Vagina (tissue), 2 donors: ENCODE measurements at regions not wholly inside any gene's neighbourhood (a gene's known extent, or its start where the extent isn't known, plus 50 kb on each side); places are given as distances from the start of the nearest gene placed in this dataset.

ENCODE experiments used
- DNase-seq, 2 donors: peaks; one replicate each; pipeline ENCODE4 v3.0.0-alpha.2; 2017; ENCODE audit errors: extremely low spot score in 2 of 2
- H3K27ac ChIP-seq: fragments of 200-600 bp; sonication (generic); one replicate; pipeline ENCODE4 v1.5.1; 2019
- H3K27me3 ChIP-seq: fragments of 200-600 bp; sonication (generic); one replicate; pipeline ENCODE4 v1.5.1; 2019
- H3K36me3 ChIP-seq, 2 donors: fragments of 200-600 bp; sonication (generic); one replicate each; pipeline ENCODE4 v1.5.1; 2017 to 2019
- H3K4me1 ChIP-seq: fragments of 200-600 bp; sonication (generic); one replicate; pipeline ENCODE4 v1.5.1; 2019
- H3K4me3 ChIP-seq, 2 donors: fragments of 200-600 bp; sonication (generic); 1 replicate in 1 of 2; 2 replicates in 1 of 2; pipeline ENCODE4 v1.5.1; 2016 to 2019
- H3K9me3 ChIP-seq: fragments of 200-600 bp; sonication (generic); one replicate; pipeline ENCODE4 v1.5.1; 2019
- POLR2A ChIP-seq, 2 donors: fragments of 450-650 bp; IDR thresholded peaks; one replicate each; pipeline ENCODE4 v1.6.1; 2017; ENCODE audit warnings: antibody characterized with exemption in 2 of 2, mild to moderate bottlenecking in 2 of 2, moderate library complexity in 2 of 2
- POLR2AphosphoS5 ChIP-seq, 2 donors: sonication (generic); formaldehyde crosslinking; IDR thresholded peaks; one replicate each; pipeline ENCODE4 v1.9.0; 2017; ENCODE audit warnings: antibody characterized with exemption in 2 of 2, mild to moderate bottlenecking in 2 of 2, low read depth in 1 of 2; ENCODE audit not compliant: insufficient read depth in 1 of 2
- intact Hi-C: fragments of 100-400 bp; cut with DNase I; formaldehyde crosslinking; loops from one replicate; pipeline ENCODE4 v1.15.1; 2023
- TF ChIP-seq, protein P1 (sequence below), 3 experiments: fragments of 450-650 bp in 2 of 3; fragments of 200-600 bp in 1 of 3; sonication (generic) in 1 of 3; IDR thresholded peaks; one replicate each; pipeline ENCODE4 v1.5.1; 2017 to 2019; ENCODE audit warnings: antibody characterized with exemption in 3 of 3, mild to moderate bottlenecking in 2 of 3, moderate library complexity in 2 of 3

GRCh38 chr13:63075126-63075525 lies 1659.5 kb upstream of the PCDH20 start:
- Histone ChIP-seq H3K36me3 (no peaks in the 10 kb centered on the region), H3K27me3 (no peaks in the 10 kb centered on the region), H3K9me3 (no peaks in the 10 kb centered on the region), H3K4me1 (no peaks in the 10 kb centered on the region), H3K4me3 (no peak overlapping the region), H3K27ac (no peak overlapping the region)
- no peak for DNase-seq
- intact Hi-C loops, result no loop called here
- TF ChIP-seq, protein P1, sequence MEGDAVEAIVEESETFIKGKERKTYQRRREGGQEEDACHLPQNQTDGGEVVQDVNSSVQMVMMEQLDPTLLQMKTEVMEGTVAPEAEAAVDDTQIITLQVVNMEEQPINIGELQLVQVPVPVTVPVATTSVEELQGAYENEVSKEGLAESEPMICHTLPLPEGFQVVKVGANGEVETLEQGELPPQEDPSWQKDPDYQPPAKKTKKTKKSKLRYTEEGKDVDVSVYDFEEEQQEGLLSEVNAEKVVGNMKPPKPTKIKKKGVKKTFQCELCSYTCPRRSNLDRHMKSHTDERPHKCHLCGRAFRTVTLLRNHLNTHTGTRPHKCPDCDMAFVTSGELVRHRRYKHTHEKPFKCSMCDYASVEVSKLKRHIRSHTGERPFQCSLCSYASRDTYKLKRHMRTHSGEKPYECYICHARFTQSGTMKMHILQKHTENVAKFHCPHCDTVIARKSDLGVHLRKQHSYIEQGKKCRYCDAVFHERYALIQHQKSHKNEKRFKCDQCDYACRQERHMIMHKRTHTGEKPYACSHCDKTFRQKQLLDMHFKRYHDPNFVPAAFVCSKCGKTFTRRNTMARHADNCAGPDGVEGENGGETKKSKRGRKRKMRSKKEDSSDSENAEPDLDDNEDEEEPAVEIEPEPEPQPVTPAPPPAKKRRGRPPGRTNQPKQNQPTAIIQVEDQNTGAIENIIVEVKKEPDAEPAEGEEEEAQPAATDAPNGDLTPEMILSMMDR (IDR thresholded peaks at IDR 0.05), result no peak
- TF ChIP-seq POLR2A (IDR thresholded peaks at IDR 0.05) (no peak), POLR2AphosphoS5 (IDR thresholded peaks at IDR 0.05; ENCODE audit: insufficient read depth in 1 of 2, low read depth in 1 of 2) (no peak)

- no peak for DNase-seq
- no peaks in the 10 kb centered on the region for H3K9me3 ChIP-seq
- H3K36me3 ChIP-seq, result no peaks in the 10 kb centered on the region
- no peak overlapping the region for H3K4me3 ChIP-seq
- intact Hi-C loops, result no loop called here
- H3K4me1 ChIP-seq, result no peaks in the 10 kb centered on the region
- H3K27me3 ChIP-seq, result no peaks in the 10 kb centered on the region
- no peak overlapping the region for H3K27ac ChIP-seq
- TF ChIP-seq POLR2A (IDR thresholded peaks at IDR 0.05) (no peak), POLR2AphosphoS5 (IDR thresholded peaks at IDR 0.05; ENCODE audit: insufficient read depth in 1 of 2, low read depth in 1 of 2) (no peak)
- TF ChIP-seq, protein P1 (IDR thresholded peaks at IDR 0.05), result no peak
Measured at GRCh38 chr13:63050287-63050686, 1634.6 kb upstream of the PCDH20 start.

DNA sequence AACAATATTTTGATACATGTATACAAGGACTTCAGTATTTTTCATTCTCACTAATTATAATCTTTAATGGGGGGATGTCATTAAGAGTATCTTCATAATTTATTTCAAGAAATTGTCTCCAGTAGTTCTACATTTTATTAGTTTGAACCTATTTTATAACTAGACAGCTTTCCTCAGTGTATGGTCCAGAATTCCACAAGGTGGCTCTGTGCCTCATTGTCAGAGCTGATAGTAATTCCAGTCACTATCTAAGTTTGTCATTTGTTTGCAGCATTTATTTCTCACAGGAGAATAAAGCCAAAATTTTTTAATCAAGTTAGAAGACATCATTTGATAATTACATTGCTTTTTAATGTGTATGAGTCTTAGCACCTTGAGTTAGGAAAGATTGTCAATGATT lies 1633.0 kb upstream of the PCDH20 start:
- no peaks in the 10 kb centered on the region for H3K27me3 ChIP-seq
- H3K27ac ChIP-seq, result no peak overlapping the region
- H3K4me3 ChIP-seq, result no peak overlapping the region
- no peaks in the 10 kb centered on the region for H3K9me3 ChIP-seq
- H3K36me3 ChIP-seq, result no peaks in the 10 kb centered on the region
- no peak for DNase-seq
- H3K4me1 ChIP-seq, result no peaks in the 10 kb centered on the region
- TF ChIP-seq, protein P1 (IDR thresholded peaks at IDR 0.05), result no peak
- no peak for TF ChIP-seq POLR2AphosphoS5 (IDR thresholded peaks at IDR 0.05; ENCODE audit: insufficient read depth in 1 of 2, low read depth in 1 of 2)
- no peak for TF ChIP-seq POLR2A (IDR thresholded peaks at IDR 0.05)
- intact Hi-C loops, result no loop called here

DNA sequence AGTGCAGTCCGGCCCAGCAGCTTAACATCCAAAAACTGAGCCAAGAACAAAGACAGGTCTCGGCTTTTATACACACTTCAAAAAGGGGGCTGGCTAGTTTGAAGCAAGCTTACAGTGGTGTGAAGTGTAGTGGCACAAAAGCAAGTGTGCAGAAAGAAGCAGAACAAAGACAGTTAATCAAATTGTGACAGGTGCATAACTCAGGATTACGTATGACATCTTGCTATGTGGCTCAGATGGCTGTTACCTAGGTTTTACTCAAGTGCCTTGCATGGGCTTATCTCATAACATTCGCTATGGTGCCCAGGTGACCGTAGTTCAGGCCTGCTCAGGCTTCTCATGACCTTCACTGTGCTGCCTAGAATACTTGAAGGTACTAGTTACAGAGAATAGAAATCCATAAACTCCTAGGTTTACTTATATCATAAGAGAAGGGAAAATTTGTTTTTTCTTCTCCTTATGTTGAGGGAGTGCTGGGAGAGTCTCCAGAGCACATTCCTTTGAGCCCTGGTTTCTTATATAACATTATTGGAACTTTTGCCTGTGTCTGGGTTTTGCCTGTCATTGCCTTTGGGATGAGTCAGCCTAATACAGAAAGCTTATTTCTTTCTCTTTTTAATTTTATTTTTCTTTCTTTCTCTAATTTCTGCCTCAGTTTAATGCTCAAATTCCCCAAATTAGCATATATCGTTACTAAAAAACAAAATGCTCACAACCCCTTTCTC lies 1629.1 kb upstream of the PCDH20 start:
- TF ChIP-seq, protein P1 (IDR thresholded peaks at IDR 0.05), result no peak
- no peak for TF ChIP-seq POLR2A (IDR thresholded peaks at IDR 0.05)
- TF ChIP-seq POLR2AphosphoS5 (IDR thresholded peaks at IDR 0.05; ENCODE audit: insufficient read depth in 1 of 2, low read depth in 1 of 2), result no peak
- Histone ChIP-seq H3K27me3 (no peaks in the 10 kb centered on the region), H3K4me1 (no peaks in the 10 kb centered on the region), H3K4me3 (no peak overlapping the region), H3K9me3 (no peaks in the 10 kb centered on the region), H3K27ac (no peak overlapping the region), H3K36me3 (no peaks in the 10 kb centered on the region)
- DNase-seq, result no peak
- intact Hi-C loops, result no loop called here

DNA sequence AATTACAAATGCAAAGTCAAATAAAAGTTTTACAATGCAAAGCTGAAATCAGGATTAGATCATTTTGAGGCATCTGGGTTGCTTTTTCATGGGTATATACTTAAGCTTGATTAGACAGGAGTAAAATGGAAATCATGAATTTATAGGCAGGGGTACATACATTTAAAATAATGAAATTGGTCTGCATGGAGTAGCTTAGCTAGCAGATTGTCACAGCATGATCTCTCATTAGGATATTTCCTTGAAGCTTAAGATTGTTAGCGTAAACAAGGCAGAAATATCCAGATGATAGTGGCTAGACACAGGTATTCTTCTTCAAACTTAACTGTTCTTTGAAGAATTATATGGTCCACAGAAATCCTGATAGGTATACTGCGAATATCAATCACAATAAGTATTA lies 1627.0 kb upstream of the PCDH20 start:
- intact Hi-C loops, result no loop called here
- H3K27me3 ChIP-seq, result no peaks in the 10 kb centered on the region
- no peaks in the 10 kb centered on the region for H3K9me3 ChIP-seq
- H3K4me1 ChIP-seq, result no peaks in the 10 kb centered on the region
- H3K36me3 ChIP-seq, result no peaks in the 10 kb centered on the region
- H3K4me3 ChIP-seq, result no peak overlapping the region
- DNase-seq, result no peak
- H3K27ac ChIP-seq, result no peak overlapping the region
- TF ChIP-seq, protein P1 (IDR thresholded peaks at IDR 0.05), result no peak
- TF ChIP-seq POLR2A (IDR thresholded peaks at IDR 0.05) (no peak), POLR2AphosphoS5 (IDR thresholded peaks at IDR 0.05; ENCODE audit: insufficient read depth in 1 of 2, low read depth in 1 of 2) (no peak)
